ENCODE measurements at regions not wholly inside any gene's neighbourhood (a gene's known extent, or its start where the extent isn't known, plus 50 kb on each side); places are given as distances from the start of the nearest gene placed in this dataset.

DNA sequence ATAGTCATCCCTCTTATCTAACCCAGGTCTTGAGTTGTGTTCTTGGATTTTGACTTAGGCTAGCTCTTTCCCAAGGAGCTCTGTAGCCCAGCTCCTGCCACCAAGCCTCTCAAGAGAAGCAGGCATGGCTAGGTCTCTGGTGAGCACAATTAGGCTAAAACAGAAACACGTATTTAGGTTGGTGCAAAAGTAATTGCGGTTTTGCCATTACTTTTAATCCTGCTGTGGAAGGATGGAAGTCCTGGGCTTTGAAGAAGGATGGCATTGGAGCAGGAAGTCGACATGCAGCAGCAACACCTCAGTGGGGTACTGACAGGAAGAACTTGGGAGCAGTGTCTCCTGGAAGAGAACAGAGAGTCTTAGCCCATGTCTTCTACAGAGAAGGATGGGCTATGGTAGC is 80.0 kb upstream of the CCDC190 start:
- H3K27ac ChIP-seq (ENCODE audit: low read depth in 2 of 2, low read length in 2 of 2): no peak overlapping the region
- H3K27me3 ChIP-seq (ENCODE audit: control insufficient read depth, insufficient read depth, low read length): no peaks in the 10 kb centered on the region
- H3K9ac ChIP-seq (ENCODE audit: low read length in 3 of 3): no peak overlapping the region
- intact Hi-C loops (cut with DNase I): no loop called here
- H3K4me1 ChIP-seq (ENCODE audit: control insufficient read depth in 2 of 3, insufficient read depth in 2 of 3, low read depth in 1 of 3, low read length in 3 of 3): no peaks in the 10 kb centered on the region
- H3K36me3 ChIP-seq (ENCODE audit: control insufficient read depth in 2 of 3, insufficient read depth in 3 of 3, low read length in 3 of 3): no peaks in the 10 kb centered on the region
- no peaks in the 10 kb centered on the region for H3K9me3 ChIP-seq (ENCODE audit: control insufficient read depth in 2 of 3, insufficient read depth in 1 of 3, low read length in 3 of 3)
- DNase-seq: no peak
- no peak for FAIRE-seq
- H3K4me3 ChIP-seq (ENCODE audit: low read length in 3 of 3): no peak overlapping the region
- no peak for TF ChIP-seq CTCF (IDR thresholded peaks at IDR 0.05; ENCODE audit: borderline replicate concordance, extremely low read depth, insufficient read depth)

DNA sequence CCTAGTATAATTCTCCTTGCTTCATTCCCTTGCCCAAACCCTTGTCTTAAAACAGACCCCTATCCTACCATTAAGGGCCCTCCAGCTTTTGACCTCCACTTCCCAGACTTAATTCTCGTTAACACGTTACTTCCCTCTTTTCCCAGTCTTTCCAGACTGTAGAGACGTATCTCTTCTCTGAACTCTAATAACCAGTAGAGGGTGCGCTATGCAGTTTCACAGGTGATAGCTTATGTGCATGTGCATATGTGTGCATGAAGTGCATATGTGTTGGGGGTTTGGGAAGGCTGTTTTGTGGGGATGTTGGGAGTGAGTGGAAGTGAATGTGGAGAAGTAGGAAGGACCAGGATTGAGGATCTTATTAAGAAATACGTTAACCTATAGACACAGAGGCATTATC is 78.1 kb upstream of the CCDC190 start:
- Histone ChIP-seq H3K27me3 (ENCODE audit: control insufficient read depth, insufficient read depth, low read length) (no peaks in the 10 kb centered on the region), H3K4me1 (ENCODE audit: control insufficient read depth in 2 of 3, insufficient read depth in 2 of 3, low read depth in 1 of 3, low read length in 3 of 3) (no peaks in the 10 kb centered on the region), H3K9ac (ENCODE audit: low read length in 3 of 3) (no peak overlapping the region), H3K36me3 (ENCODE audit: control insufficient read depth in 2 of 3, insufficient read depth in 3 of 3, low read length in 3 of 3) (no peaks in the 10 kb centered on the region), H3K27ac (ENCODE audit: low read depth in 2 of 2, low read length in 2 of 2) (no peak overlapping the region), H3K4me3 (ENCODE audit: low read length in 3 of 3) (no peak overlapping the region), H3K9me3 (ENCODE audit: control insufficient read depth in 2 of 3, insufficient read depth in 1 of 3, low read length in 3 of 3) (no peaks in the 10 kb centered on the region)
- FAIRE-seq (no peak), DNase-seq (no peak)
- intact Hi-C loops (cut with DNase I): no loop called here
- no peak for TF ChIP-seq CTCF (IDR thresholded peaks at IDR 0.05; ENCODE audit: borderline replicate concordance, extremely low read depth, insufficient read depth)

DNA sequence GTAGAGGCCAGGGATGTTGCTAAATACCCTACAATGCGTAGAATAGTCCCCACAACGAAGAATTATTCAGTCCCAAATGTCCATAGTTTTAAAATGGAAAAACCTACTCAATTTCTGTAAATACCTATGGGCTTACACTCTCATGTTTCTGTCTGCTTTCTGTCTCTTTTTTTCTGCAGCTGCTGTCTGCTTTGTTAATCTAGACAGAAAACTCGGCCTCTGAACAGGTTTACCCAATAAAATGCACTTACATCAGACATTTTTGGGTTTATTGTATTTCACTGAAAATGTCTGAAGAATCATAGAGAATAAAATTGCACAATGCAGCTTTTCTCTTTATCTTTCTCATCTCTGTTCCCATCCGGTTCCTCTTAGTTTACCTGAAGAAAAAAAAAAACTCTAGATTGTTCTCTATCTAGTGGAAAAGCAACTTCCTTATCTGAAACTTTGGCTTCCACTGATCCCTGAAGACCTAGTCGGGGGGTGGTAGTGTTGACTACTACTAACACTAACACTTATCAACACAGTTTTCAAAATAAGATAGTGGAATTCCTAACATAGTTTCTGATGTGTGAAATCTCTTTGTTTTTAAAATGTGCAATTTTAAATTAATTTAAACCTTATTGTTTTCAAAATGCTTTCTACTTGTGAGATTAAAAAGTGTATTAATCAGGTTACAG is 76.9 kb upstream of the CCDC190 start:
- FAIRE-seq (no peak), DNase-seq (no peak)
- no peak overlapping the region for H3K4me3 ChIP-seq (ENCODE audit: low read length in 3 of 3)
- no peak overlapping the region for H3K9ac ChIP-seq (ENCODE audit: low read length in 3 of 3)
- H3K4me1 ChIP-seq (ENCODE audit: control insufficient read depth in 2 of 3, insufficient read depth in 2 of 3, low read depth in 1 of 3, low read length in 3 of 3): no peaks in the 10 kb centered on the region
- H3K36me3 ChIP-seq (ENCODE audit: control insufficient read depth in 2 of 3, insufficient read depth in 3 of 3, low read length in 3 of 3): no peaks in the 10 kb centered on the region
- H3K9me3 ChIP-seq (ENCODE audit: control insufficient read depth in 2 of 3, insufficient read depth in 1 of 3, low read length in 3 of 3): no peaks in the 10 kb centered on the region
- no peaks in the 10 kb centered on the region for H3K27me3 ChIP-seq (ENCODE audit: control insufficient read depth, insufficient read depth, low read length)
- no peak overlapping the region for H3K27ac ChIP-seq (ENCODE audit: low read depth in 2 of 2, low read length in 2 of 2)
- intact Hi-C loops (cut with DNase I): no loop called here
- TF ChIP-seq CTCF (IDR thresholded peaks at IDR 0.05; ENCODE audit: borderline replicate concordance, extremely low read depth, insufficient read depth): no peak
